Activated CD4-positive, alpha-beta T cell treated with anti-CD3 and anti-CD28 coated beads, Interleukin-2, amount 50 U/mL, for 4 hours (primary cell): ENCODE measurements at regions not wholly inside any gene's neighbourhood (a gene's known extent, or its start where the extent isn't known, plus 50 kb on each side); places are given as distances from the start of the nearest gene placed in this dataset.

Source experiments
- DNase-seq, 2 experiments: peaks; one replicate each; pipeline ENCODE4 v3.0.0-alpha.2; 2020

DNA sequence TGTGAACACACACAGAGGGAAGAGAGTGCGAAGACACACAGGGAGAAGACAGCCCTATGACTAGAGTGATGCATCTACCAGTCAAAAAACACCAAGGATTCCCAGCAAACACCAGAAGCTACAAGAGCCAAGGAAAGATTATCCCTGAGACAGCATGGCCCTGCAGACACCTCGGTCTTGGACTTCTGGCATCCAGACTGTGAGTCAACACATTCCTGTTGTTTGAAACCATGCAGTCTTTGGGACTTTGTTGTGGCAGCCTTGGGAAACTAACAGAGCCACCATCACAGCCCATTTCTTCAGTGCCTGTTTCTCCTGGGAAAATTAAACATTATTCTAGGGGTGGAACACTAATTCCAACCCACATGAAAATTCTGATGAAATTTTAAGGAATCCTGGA is 220.6 kb downstream of the GXYLT1 start:
- no peak for DNase-seq

GRCh38 chr12:41923351-41923750 is 221.3 kb downstream of the GXYLT1 start:
- no peak for DNase-seq

DNA sequence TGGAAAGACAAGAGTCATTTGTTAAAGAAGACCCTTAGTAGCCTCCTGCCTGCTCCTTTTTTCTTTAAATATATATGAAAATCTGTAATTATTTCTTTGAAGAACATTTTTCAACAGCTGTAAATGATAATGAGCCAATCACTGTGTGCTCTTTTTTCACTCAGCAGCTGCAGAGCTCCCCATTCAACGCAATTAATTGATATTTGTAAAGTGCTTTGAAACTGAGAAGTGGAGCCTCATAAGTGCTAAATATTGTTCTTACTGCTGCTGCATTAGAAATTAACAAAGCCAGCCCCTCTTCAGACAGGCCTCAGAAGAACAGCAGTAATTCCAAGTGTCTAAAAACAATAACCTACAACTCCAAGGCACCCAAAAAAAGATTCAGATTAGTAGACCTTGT is 224.3 kb downstream of the GXYLT1 start:
- no peak for DNase-seq

GRCh38 chr12:41919526-41920261 is 225.0 kb downstream of the GXYLT1 start:
- DNase-seq: no peak

GRCh38 chr12:41919048-41919447 is 225.6 kb downstream of the GXYLT1 start:
- no peak for DNase-seq

DNA sequence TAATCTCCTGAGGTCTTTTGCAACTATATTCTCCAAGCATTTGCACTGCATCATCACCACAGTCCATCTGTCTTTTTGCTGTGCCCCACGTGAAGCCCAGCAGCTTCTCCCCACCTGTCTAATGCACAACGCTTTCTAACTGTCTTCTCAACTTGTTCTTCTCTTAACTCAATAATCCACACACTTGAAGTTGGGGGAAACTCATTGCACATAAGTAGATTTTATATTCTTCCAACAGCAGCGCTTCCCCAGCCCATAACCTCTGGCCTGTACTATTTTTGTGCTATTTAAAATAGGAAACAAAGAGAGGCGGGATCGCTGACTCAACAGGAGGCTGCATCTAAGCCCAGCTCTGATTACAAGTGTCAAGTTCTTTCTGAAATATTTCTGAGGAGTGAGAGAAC is 226.7 kb downstream of the GXYLT1 start:
- no peak for DNase-seq

DNA sequence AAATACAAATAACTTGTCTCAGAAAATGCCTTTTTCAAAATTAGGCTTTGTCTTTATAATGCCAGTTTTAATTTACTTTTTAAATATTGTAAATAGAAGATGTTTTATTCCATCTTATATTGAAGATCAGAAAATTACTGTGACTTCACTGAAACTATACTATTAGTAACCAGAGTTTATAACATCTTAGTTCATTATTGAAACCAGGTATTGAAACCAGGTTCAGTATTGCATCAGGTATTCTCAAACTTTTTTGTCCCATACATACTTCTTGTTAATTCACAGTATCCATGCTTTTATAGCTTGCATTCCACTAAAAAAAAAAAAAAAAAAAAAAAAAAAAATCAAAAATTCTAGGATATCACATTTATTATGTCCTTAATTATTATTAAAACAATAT is 227.5 kb downstream of the GXYLT1 start:
- DNase-seq: no peak

DNA sequence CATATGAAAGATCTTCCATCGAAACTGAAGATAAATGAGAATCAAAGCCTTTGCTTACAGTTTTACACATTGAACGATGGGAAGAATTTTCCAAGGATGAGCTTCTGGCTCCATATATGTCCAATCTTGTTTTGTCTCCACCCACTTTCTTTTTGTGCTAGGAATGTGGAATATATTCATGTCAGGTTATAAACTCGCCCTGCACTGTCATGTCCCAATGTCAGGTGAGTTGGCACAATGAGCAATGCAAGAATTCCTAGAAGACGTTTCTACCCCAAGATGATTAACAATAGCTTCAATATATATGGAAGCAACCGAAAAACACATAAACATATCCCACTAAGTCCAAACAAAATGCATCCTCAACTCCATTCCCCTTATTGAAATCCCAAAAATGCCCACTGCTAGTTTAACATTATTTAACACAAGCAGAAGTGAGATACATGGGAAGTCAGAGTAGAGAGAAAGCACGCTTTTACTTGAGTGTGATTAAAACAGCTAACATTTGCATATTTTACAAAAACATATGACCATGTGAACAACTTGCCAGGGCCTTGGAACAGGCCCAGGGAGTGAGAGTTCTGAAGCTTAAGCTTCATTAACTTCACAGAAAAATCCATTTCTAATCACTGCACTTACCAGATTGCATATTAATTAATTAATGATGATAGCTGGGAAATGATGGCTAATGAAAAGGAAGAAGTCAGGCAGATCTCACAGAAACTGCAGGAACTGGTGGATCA is 233.9 kb downstream of the GXYLT1 start:
- DNase-seq: no peak

DNA sequence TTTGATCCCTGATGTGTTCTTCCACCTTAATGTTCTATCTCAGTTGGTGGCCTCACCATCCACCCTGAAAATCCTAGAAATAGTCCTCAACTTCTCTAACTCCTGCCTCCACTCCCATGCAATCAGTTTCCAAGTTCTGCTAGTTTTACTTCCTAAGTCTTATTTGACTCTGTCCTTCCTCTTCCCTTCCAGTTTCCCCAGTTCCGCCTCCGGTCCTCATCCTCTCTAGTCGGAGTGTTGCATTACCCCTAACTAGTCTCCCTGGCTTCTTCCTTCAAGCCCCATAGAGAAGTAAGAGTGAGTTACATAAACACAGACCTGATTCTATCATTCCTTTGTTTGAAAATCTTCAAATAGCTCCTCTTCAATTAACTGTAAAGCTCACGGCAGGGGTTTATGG is 236.5 kb downstream of the GXYLT1 start:
- DNase-seq: no peak

- DNase-seq: no peak
Observed at GRCh38 chr12:41907550-41907949, 237.1 kb downstream of the GXYLT1 start.

- no peak for DNase-seq
Observed at GRCh38 chr12:41907021-41907420, 237.7 kb downstream of the GXYLT1 start.

DNA sequence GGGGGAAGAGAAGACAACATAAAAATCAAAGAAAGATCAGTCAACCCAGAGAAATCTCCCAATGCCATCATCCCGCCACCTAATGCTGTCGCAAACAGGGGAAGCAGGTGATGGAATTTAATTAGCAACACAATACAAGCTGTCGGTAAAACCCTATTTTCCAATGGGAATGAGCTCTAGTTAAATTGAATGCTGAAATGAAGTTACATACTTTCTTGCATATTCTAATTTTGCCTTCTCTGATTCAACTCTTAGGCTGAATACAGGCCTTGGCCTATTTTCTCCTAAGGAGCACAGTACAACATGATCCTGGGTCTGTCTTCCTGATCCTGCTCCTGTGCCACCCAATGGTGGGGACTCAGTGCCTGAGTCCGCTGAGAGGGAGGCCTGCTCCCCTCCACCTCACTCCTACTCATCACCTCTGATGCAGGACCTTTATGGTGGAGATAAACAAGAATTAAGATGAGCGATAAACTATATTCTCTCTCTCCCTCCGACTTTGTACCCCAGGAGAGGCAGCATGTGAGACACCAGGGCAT is 238.8 kb downstream of the GXYLT1 start:
- no peak for DNase-seq

GRCh38 chr12:41905073-41905758 is 239.5 kb downstream of the GXYLT1 start:
- DNase-seq: no peak

DNA sequence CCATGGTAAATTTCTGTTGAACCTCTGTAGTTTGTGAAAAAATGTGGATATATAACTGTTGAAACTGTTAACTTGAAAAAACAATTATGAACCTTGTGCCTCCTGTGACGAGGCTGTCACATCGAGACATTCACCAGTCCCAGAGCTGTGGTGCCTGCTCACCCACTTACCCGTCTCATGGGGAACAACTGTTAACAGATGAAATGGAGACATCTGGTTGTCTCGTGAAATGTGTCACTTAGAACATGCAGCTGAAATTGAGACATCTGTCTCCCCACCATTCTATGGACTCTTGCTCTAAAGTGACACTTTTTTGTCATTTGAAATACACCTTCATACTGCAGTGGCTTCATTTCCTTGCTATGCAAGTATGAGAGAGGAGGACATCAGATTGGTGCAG is 240.6 kb downstream of the GXYLT1 start:
- no peak for DNase-seq

- DNase-seq: no peak
Observed at GRCh38 chr12:41903014-41903708, 241.5 kb downstream of the GXYLT1 start.

DNA sequence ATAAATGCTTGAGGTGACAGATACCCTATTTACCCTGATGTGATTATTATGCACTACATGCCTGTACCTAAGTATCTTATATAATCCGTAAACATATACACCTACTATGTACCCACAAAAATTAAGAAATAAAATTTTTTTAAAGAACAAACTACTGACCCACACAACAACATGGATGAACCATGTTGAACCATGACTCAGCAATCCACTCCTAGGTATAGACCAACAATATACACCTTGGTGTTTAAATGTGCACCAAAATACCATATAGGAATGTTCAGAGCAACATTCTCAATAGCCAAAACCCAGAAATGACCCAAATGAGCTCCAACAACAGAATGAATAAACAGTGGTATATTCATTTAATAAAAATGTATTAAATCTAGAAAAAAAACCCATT is 245.1 kb downstream of the GXYLT1 start:
- no peak for DNase-seq

- DNase-seq: no peak
Observed at GRCh38 chr12:41897593-41897992, 247.1 kb downstream of the GXYLT1 start.

DNA sequence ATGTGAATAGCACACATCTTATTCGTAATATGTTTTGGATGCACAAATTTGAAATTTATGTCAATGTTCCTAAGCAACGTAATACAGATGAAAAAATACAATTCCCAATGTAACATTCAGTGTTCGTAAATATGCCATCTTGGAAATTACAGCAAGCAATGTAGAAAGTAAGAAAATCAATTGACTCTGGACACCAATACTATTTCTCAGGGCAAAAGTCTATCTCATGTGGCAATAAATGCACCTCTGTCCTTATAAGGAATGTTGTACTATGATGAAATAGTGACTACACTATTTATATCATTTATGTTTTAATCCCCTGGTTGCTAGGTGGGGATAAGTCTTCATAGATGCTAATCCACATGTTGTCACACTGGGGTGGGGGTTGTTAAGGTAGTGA is 251.2 kb downstream of the GXYLT1 start:
- no peak for DNase-seq

- no peak for DNase-seq
Observed at GRCh38 chr12:41892302-41892701, 252.4 kb downstream of the GXYLT1 start.

DNA sequence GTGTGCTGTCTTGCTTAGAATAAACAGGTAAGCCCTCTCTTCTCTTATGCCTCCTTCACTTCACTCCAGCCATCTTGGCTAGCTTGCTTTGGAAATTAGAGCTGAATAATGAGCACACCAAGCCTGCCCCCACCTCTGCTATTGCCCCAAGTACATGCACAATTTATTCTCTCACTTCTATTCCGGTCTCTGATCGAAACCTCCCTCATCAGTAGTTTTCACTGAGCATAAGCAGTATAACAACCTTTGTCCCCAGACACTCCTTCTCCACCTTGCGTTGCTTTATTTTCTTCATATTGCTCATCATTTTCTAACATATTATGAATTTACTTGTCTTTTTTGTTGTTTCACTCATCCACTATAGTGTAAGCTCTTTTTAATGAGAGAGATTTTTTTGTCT is 253.4 kb downstream of the GXYLT1 start:
- no peak for DNase-seq

- no peak for DNase-seq
Observed at GRCh38 chr12:41888285-41888684, 256.4 kb downstream of the GXYLT1 start.

- DNase-seq: no peak
Observed at GRCh38 chr12:41881891-41882805, 262.5 kb downstream of the GXYLT1 start.
